Activated T-cell treated with anti-CD3 and anti-CD28 coated beads for 1 hour (primary cell): ENCODE measurements at regions not wholly inside any gene's neighbourhood (a gene's known extent, or its start where the extent isn't known, plus 50 kb on each side); places are given as distances from the start of the nearest gene placed in this dataset.
A peak's percentile ranks its signal among the peaks of the same experiment; 100 is the strongest.

ENCODE experiments used
- DNase-seq: peaks from one replicate; pipeline ENCODE4 v3.0.0-alpha.2; 2020; ENCODE audit warnings: low read depth

DNA sequence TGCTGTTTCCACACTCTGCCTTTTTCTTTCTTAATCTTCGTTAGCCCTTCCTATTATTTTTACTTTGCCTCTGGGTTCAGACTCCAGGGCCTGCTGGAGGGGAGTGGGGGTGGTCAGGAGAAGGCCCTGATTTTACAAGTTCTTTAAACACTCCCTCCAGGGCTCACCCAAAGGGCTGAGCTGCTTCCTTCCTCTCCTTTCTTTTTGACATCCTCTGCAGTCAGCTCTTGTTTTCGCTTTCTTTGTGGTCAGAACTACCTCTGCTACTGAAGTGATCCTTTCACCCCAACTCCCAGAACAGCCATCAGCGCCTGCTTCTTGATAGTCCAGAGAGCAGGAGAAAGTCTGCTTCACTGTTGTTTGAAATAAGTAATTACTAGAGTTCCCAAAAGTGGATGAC, 925.7 kb downstream of the EPHA4 start:
- DNase-seq, result no peak

DNA sequence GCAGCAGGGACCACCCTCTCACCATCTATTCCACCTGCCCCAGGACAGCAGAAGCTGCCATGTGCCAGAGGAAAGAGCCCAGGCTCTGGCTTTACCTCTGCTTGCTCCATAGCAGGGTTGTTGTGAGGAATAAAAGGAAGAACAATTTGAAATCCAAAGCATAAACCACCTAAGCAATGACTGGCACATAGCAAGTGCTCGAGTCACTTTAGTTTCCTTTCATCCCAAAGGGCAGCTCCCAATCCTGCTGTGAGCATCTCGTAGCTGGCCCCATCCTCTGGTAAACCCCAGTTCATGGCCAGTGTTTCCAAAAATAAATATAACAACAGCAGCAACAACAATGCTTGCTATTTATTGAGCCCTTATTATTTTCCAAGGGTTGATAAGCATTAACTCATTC, 923.5 kb downstream of the EPHA4 start:
- DNase-seq, result no peak

DNA sequence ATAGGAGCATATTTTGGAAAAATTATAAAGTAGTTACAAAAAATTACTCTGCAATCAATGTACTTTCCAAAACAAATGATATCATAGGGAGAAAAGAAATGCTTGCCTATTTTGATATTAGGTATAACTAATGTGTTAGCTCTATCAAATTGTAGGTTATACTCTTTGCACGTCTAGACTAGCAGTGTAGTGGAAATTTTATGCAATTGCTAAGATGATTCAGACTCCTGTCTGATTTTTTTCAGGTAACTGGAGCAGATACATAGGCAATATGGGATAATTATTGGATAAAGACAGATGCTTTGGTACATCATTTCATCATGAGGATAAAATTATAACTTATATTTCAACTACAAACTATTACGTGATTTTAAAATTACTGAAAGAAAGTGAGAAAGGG, 918.3 kb downstream of the EPHA4 start:
- no peak for DNase-seq

DNA sequence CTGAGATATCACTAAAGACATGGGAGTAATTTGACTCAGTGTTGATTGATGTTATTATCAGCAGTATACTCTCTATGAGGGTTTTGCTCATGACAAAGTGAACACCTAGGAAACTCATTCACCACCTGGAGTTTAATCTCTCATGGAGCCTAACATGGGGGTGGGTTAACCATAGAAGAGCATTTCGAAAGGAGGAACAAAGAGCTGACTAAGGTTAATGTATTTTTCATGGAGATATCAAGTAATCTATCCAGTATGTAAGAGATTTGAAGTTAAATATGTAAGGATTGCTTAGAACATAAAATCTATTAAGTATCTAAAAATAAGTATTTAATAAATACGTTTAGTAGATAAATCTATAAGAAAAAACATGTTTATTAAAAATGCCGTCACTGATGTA, 917.8 kb downstream of the EPHA4 start:
- no peak for DNase-seq

DNA sequence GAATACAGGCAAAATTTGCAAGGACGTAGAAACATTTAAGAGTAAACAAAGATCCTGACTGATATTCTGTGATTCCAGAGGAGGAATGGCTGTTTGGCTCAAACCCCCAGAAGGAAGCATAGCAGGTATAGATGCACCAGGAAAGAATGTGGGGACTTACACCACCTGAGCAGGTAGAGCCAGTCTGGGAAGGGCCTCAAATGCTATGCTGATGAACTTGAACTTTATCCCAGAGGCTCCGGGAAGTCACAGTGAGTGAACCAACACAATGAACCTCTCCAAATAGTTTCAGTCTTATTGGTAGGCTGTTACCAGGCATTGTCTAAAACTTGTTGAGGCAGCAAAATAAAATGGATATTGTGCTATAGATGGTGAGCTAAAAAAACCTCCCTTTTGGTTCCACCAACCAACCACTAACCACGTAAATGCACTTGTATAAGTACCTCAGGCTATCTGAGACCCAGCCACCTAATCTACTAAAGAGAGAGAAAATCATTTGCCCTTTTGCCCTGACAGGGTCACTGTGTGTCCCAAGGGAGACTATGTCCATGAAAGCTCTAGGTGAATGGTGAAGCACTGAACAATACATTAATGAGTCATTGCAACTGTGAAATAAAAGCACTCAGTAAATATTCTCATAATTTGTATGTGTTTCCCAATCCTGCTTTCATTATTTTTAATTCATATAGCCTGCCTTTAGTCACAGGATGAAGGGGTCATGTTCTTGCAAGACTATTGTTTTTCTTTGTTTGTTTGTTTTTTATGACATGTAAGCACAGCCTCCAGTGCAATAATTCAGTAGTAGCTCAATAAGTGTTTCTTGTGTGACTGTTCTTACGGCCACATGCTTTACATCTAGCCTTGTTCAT, 911.6 kb downstream of the EPHA4 start:
- no peak for DNase-seq

DNA sequence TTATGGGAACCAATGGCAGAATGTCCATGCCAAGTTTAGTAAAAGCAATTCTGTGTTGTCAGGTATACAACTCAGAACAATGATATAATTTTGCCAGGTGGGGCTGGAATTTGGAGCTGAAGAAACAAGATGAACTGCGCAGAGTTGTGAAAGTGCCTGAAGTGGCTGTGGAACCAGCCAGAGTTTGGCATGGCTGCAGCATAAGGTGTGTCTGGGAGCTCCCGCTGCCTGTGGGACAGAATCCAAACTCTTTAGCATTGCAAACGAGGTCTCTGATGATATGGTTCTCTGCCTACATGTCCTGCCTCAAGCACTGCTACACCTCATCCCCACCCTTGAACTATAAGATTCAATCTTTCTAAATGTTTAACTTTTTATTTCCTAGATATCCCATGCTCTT, 909.7 kb downstream of the EPHA4 start:
- no peak for DNase-seq

DNA sequence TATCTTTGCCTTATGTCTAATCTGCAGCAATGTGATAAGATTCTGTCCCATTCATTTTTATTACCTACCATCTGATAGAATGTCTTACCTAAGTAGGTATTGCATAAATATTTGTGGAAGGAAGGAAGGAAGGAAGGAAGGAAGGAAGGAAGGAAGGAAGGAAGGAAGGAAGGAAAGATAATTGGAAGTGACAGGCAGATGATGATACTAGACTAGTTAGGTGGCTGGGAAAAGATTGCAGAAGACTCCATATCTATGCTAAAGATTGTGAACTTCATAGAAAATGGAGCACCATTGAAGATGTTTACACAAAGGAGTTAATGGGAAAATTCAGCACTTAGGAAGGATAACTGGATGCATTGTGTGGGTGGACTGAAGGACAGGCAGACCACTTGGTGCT, 909.0 kb downstream of the EPHA4 start:
- no peak for DNase-seq

DNA sequence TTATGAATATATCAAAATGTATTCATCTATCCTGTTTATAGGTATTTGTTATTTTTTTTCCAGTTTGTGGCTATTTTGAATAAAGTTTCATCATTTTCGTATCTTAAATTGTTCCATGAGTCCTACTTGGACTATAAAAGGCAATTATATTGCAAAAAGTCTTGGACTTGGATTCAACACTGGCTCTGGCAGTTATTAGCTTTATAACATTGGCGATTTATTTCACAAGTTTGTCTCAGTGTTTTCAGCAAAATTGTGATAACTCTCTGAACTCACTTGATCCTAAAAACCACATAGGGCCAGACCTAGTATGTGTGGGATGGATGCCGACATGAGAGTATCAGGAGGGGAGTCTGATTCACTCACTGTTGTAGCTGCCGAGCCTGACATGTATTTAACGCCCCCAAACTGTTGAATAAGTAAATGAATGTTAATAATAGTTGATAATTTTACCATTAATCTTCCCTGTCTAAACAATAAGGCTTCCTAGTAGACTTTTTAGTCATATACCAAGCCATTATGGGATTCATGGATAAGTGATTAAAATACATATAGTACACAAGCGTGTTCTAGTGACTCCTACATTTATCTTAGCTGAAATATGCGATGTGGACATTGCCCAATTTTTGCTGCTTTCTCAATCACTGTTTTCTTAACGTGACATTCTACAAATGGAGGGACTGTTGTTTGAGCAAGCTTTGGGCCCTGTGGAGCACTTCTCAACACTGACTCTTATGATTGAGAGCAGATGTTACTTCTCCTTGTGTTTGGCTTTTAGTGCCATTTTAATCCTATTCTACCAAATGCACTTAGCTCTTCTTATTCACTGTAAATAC, 907.6 kb downstream of the EPHA4 start:
- no peak for DNase-seq

DNA sequence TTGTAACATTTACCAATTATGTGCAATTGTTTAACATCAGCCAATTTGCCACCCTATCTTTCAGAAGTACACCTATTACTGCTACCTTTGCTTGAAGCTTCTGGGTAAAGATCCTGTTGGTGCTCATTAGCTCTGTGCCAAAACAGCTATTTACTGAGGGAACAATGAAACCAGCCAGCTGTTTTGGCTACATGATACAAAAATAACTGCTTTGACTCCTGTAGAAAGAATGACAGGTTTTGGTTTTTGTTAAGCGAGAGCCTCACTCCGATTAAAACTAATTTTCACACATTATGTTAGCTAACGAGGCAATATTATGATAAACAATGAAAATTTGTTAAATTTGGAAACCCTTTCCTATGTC, 907.0 kb downstream of the EPHA4 start:
- DNase-seq, result no peak

DNA sequence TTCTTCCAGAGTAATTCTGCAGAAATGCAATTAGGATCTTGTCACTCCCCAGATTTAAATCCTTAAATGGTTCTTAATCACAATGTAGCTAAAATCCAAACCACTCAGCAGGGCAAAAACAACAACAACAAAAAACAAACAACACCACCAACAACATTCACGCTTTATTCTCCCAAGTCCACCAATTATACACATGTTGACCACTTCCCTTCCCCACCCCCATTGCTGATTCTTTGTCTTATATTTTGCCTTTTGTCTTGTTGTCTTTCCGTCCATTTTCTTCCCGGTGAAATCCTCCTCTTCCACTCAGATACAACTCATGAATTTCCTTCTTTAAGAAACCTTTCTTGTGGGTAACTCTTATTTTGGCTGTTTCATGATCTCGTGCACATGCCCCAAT, 902.8 kb downstream of the EPHA4 start:
- no peak for DNase-seq

DNA sequence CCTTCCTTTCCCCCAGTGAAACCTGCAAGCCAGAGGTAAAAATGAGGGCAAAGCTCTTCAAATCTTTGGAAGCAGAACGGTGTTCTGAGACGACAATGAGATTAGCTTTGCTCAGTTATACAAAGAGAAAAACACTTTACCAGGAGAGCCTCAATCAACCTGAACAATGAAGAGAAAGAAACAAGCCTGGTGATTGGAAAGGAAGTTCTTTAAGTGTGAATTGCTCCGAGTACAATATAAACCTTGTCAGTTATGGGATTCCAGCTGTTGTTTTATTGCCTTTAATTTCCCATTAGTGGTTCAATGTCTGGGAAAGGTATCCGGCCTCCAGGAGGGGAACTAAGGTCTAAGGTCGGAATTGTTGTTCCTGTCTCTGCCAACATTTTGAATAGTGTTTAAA, 901.6 kb downstream of the EPHA4 start:
- no peak for DNase-seq

DNA sequence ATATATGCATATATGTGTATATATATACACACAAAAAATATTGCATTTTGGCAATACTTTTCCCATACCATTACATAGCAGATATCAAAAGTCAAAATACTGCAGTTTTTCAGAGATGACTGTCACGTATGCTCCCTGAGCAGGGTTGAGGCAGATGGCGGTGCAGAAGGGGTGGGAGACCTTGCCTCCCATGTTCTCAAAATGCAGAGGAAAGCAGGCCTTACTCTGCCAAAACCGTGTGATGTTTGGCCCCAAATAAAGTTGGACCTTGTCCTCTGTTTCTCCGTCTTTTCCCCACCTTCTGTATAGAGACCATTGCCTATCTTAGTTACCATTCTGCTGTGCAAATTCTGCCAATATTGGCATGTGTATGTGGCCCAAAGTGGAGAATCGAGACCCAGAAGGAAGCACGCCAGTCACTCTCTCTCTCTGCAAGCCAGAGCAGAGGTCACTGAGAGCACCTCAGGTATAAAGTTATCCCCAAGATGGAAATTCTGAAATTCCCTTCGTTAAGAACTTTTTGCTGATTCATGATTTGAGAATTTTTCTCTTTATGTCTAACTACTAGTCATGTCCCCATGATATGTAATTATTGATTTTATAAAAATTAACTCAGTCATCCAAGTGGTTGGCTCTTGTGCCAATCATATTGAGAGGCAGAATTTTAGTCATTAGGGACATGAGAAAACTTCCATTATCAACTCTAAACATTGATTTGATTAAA, 898.8 kb downstream of the EPHA4 start:
- DNase-seq, result no peak

DNA sequence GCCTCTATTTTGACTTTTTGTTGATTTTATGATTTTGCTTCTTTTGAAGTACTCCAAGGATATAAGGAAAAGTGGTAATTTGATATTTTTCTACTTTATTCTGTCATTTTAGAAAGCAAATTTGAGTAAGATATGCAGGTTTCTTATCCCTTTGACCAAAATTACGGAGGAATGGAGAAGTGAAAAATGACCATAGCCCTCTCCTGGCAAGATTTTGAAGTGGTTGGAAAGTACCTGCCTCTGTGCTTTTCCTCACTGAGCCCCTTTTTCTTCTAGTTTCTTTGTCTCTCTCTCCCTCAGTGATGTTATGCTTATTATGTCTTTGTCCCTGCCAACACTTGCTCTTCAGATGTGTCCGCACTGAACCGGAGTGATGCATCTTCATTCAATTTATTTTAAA, 898.1 kb downstream of the EPHA4 start:
- no peak for DNase-seq

DNA sequence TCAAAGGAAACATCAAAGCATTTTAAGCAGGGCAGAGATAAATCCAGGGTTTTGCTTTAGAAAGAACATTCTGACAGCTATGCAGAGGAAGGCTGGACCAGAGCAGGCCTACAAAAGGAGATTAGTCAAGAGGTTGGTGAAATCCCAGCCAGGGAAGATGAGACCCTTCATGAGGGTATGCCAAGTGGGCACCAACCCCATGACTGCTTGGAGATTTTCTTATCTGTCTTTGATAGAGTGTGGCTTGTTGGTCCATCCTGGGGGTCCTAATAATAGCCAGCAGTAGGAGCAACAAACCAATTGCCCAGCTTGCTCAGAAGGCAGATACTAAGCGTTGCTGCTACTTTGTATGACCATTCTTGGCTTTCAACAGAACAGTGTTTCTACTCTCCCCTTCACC, 895.4 kb downstream of the EPHA4 start:
- DNase-seq, result no peak

DNA sequence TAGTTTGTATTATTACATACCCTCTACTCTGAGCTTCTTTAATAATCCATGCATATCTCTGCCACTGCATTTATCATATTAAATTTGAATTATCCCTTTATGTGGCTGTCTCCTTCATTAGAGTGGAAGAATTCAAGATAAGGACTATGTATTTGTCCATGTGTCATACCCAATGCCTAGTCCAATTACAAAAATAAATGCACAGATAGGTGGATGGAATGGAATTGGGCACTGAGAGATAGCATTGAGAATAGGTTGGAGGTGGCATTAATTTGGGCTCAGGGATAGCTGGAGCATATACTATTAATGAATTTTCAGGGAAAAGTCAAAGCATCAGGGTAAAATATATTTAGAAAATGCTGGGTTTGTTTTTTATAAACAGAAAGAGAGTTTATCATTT, 893.2 kb downstream of the EPHA4 start:
- DNase-seq, result no peak

DNA sequence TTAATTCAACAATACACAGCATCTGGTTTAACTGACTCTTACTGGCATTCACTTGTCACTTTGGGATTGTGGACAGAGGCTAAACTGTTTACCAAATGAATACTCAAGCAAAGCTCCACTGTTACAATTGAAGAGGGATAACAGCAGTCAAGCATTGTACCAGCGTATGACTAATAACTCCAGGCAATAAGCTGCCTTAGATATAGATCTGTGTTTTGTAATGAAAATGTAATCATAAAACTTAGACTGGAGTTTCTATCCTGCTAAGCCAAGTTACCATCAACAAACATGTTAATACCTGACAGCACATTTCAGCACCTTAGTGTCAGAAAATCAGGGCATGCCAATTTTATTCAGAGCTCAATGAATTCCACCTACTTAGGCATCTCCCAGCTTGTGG, 889.5 kb downstream of the EPHA4 start:
- no peak for DNase-seq

DNA sequence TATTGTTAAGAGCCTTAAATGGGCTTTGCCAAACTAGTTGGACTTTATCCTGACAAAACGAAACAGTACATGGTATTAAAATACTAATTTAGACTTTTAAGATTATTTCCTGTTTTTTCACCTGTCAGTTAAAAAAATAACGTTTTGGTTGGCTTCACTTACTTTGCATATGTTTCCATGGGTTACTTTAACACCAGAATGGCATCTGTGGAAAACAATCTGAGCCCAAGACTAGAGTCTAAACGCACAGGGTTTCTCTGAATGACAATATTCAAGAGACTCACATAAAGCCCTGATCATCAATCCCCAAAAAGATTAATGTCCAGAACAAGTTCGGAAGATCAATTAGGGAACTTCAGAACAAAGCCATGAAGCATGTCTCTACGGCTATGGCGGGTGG, 888.0 kb downstream of the EPHA4 start:
- no peak for DNase-seq

DNA sequence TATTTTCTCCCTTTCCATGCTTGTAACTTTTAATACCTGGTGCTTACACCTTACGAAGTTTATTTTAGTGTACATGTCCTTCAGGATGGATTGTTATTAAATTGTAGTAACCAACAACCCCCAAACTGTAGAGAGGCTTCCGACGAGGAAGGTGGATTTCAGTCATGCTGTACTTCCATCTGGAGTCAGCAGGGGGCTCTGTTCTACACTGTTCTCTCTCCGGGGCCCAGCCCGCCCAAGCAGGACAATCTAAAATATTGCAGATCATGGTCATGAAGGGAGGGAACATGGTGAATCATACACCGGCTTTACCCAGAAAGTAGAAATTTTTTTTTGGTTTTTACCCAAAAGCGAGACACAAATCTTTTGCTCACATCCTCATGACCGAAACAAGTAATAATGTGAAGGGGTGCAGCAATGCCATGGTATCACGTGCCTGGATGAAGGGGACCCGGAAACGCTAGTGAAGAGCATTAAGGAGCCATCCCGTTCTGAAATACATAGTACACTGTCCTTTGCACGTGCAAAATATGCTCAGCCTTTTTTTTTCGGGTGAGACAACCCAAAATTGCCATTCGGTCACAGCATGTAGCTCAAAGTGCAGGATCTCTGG, 884.8 kb downstream of the EPHA4 start:
- peak; percentile 48 for DNase-seq

DNA sequence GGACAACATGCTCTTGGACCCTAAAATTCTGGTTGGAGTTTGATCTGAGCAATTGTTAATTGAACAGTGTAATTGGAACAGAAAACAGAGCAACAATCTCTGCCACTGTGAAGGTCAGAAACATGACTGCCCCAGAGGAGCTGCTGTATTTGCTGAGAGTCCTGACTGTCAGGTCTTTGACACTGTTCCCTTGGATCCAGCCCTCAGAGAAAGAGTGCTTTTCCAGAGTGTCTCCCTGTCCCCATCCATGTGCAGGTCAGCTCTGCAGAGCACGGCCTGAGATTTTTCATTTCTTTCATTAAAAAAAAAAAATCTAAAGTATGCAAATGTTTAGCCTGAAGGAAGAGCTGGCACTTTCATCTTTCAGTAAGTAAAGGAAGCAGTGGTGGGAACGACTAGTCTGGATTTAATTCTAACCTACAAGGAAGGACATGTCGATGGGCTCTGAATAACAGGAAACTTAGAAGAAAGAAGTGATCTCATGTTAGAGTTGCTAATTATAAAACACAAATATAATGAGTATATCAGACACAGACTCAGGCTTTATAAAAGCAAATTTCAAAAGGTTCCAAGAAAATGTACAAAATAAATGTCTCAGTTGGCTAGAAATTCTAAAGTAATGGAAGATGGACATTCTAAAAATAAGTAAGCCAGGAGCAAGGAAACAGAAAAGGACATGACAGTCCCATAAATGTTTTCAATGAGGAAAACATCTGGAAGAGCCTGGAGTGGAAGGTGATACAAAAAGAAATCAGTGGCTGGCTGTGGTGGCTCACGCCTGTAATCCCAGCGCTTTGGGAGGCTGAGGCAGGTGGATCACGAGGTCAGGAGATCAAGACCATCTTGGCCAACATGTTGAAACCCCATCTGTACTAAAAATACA, 876.5 kb downstream of the EPHA4 start:
- no peak for DNase-seq

DNA sequence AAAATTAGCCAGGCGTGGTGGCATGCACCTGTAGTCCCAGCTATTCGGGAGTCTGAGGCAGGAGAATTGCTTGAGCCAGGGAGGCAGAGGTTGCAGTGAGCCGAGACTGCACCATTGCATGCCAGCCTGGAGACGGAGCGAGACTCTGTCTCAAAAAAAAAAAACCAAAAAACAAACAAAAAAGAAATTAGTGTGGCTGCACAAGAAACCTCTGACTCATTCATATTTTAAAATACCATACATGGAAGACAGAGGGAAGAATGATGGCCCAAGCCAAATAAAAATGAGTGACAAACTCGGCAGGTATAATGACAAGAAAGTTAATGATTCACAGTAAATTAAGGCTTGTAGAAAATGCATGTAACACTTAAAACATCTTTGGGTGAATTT, 875.8 kb downstream of the EPHA4 start:
- DNase-seq, result no peak

DNA sequence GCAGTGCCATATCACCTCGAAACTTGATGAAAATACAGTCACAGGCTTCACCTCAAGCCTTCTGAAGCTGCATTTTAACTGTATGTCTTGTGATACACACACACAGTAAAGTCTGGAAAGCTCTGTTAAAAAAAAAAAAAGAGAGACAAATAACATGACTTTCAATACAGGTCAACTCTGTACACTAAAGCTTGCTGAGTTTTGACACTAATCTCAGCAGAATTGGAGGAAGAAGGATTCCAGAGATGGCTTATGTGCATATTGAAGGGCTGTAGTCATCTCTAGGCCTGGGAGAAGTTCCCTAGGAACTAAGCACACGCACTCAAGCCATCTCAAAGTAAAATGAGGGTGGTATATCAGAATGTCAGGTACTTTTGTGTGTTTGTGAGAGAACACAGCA, 875.1 kb downstream of the EPHA4 start:
- DNase-seq, result no peak
